Panc1 (cell line): ENCODE measurements at regions not wholly inside any gene's neighbourhood (a gene's known extent, or its start where the extent isn't known, plus 50 kb on each side); places are given as distances from the start of the nearest gene placed in this dataset.

Experiments
- POLR2AphosphoS5 ChIP-seq: IDR thresholded peaks from 2 replicates; pipeline ENCODE4 v1.6.1; 2012; ENCODE audit warnings: mild to moderate bottlenecking, low read depth, low read length, moderate library complexity
- TF ChIP-seq, protein P1 (sequence below): fragments of 450-650 bp; IDR thresholded peaks from 2 replicates; pipeline ENCODE4 v1.5.1; 2017; ENCODE audit warnings: mild to moderate bottlenecking

DNA sequence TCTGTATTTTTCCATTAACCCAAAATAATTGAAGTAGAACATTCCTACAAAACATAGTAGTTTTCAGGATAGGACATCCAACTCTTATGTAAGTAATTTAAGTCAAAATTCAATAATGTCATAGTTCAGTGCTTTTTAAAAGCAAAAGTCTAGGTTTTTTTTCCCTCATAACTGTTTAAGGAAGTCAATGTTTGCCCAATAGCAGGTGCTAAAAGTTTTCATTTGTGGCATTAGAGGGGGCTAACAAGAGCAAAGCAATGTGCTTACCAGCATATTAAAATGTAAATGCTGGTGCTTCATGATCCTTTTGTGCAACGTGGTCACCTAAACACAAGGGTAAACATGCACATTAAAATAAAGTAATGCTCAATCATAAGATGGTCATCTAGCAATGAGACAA, 155.2 kb upstream of the PPP1R2C start:
- no peak for TF ChIP-seq POLR2AphosphoS5
- TF ChIP-seq, protein P1, sequence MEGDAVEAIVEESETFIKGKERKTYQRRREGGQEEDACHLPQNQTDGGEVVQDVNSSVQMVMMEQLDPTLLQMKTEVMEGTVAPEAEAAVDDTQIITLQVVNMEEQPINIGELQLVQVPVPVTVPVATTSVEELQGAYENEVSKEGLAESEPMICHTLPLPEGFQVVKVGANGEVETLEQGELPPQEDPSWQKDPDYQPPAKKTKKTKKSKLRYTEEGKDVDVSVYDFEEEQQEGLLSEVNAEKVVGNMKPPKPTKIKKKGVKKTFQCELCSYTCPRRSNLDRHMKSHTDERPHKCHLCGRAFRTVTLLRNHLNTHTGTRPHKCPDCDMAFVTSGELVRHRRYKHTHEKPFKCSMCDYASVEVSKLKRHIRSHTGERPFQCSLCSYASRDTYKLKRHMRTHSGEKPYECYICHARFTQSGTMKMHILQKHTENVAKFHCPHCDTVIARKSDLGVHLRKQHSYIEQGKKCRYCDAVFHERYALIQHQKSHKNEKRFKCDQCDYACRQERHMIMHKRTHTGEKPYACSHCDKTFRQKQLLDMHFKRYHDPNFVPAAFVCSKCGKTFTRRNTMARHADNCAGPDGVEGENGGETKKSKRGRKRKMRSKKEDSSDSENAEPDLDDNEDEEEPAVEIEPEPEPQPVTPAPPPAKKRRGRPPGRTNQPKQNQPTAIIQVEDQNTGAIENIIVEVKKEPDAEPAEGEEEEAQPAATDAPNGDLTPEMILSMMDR, result no peak
